H1 (cell line): ENCODE measurements at regions not wholly inside any gene's neighbourhood (a gene's known extent, or its start where the extent isn't known, plus 50 kb on each side); places are given as distances from the start of the nearest gene placed in this dataset.

Experiments used
- CTCF ChIA-PET: fragments of 300-600 bp; sonication (Branson Sonifier 250); formaldehyde crosslinking; loops from one replicate; lab custom pipeline; 2021; ENCODE audit not compliant: partially characterized antibody; lab: Charles Lee
- POLR2A ChIA-PET: fragments of 300-600 bp; sonication (Branson Sonifier 250); formaldehyde crosslinking; loops from one replicate; lab custom pipeline; 2021; ENCODE audit warnings: inconsistent platforms; ENCODE audit not compliant: partially characterized antibody; lab: Charles Lee
- DNase-seq, 2 experiments: peaks; one replicate each; pipeline versions ENCODE4 v3.0.0 to v3.0.0-alpha.2; 2010 to 2022; ENCODE audit warnings: low spot score in 2 of 2, low read depth in 1 of 2, mixed read lengths in 1 of 2
- FAIRE-seq: peaks from 2 replicates; lab custom pipeline; 2011; peaks lifted over from hg19 to GRCh38; lab: Jason Lieb, UNC
- H2AFZ ChIP-seq: 2 replicates; pipeline ENCODE4 v1.8.1; 2012; ENCODE audit warnings: low read length, inconsistent platforms
- H2AK5ac ChIP-seq: 2 replicates; pipeline ENCODE4 v1.6.1; 2013; ENCODE audit warnings: low read depth, low read length
- H2BK120ac ChIP-seq: replicated peaks from 2 replicates; pipeline ENCODE3; 2013; ENCODE audit warnings: low read depth, low read length, inconsistent platforms
- H2BK12ac ChIP-seq: 2 replicates; pipeline ENCODE4 v1.6.1; 2013; ENCODE audit warnings: low read depth, low read length
- H2BK15ac ChIP-seq: 2 replicates; pipeline ENCODE4 v1.6.1; 2013; ENCODE audit warnings: low read length
- H2BK20ac ChIP-seq: 2 replicates; pipeline ENCODE4 v1.6.1; 2013; ENCODE audit warnings: low read length
- H2BK5ac ChIP-seq: 2 replicates; pipeline ENCODE4 v1.6.1; 2013; ENCODE audit warnings: low read depth, low read length
- H3K14ac ChIP-seq: 2 replicates; pipeline ENCODE4 v1.6.1; 2013; ENCODE audit warnings: inconsistent platforms; ENCODE audit not compliant: insufficient read length
- H3K18ac ChIP-seq: 2 replicates; pipeline ENCODE4 v1.6.1; 2013; ENCODE audit warnings: low read length; ENCODE audit errors: extremely low read depth
- H3K23ac ChIP-seq: 2 replicates; pipeline ENCODE4 v1.6.1; 2013; ENCODE audit warnings: inconsistent platforms; ENCODE audit not compliant: insufficient read length
- H3K23me2 ChIP-seq: 2 replicates; pipeline ENCODE4 v1.6.1; 2013; ENCODE audit warnings: low read depth, low read length
- H3K27ac ChIP-seq: 2 replicates; pipeline ENCODE4 v1.6.1; 2011; ENCODE audit warnings: low read depth, low read length, inconsistent platforms
- H3K27me3 ChIP-seq, 4 experiments: replicated peaks in 1 of 4; 1 replicate in 1 of 4; 2 replicates in 3 of 4; pipeline versions ENCODE4 v1.6.1 to v1.8.1; 2011 to 2013; ENCODE audit warnings: low read length in 3 of 4, mild to moderate bottlenecking in 3 of 4, inconsistent platforms in 2 of 4, mixed read lengths in 2 of 4, moderate library complexity in 1 of 4; ENCODE audit not compliant: control insufficient read depth in 3 of 4, insufficient read depth in 3 of 4; ENCODE audit errors: extremely low read depth in 1 of 4
- H3K36me3 ChIP-seq, 4 experiments: 2 replicates each; pipeline versions ENCODE4 v1.6.1 to v1.8.1; 2011 to 2013; ENCODE audit warnings: mild to moderate bottlenecking in 4 of 4, low read length in 3 of 4, moderate library complexity in 2 of 4, control low read depth in 1 of 4, inconsistent platforms in 1 of 4; ENCODE audit not compliant: insufficient read depth in 4 of 4, control insufficient read depth in 2 of 4
- H3K4ac ChIP-seq: replicated peaks from 2 replicates; pipeline ENCODE3; 2013; ENCODE audit warnings: low read length, low read depth, mixed read lengths, inconsistent platforms; ENCODE audit not compliant: insufficient read length
- H3K4me1 ChIP-seq, 4 experiments: replicated peaks in 1 of 4; 1 replicate in 1 of 4; 2 replicates in 3 of 4; pipeline versions ENCODE4 v1.6.1 to v1.8.1; 2011 to 2013; ENCODE audit warnings: low read length in 3 of 4, inconsistent platforms in 2 of 4, mixed read lengths in 1 of 4; ENCODE audit not compliant: insufficient read depth in 4 of 4, control insufficient read depth in 3 of 4
- H3K4me2 ChIP-seq, 2 experiments: 2 replicates each; pipeline versions ENCODE4 v1.6.1 to v1.8.1; 2011 to 2013; ENCODE audit warnings: low read depth in 2 of 2, low read length in 2 of 2, control low read depth in 1 of 2, inconsistent platforms in 1 of 2, mild to moderate bottlenecking in 1 of 2; ENCODE audit not compliant: insufficient read depth in 1 of 2
- H3K4me3 ChIP-seq, 4 experiments: fragments of 200-600, 300-600 bp in 1 of 4; sonication (generic), shearing (Covaris generic), sonication (Bioruptor Twin) in 1 of 4; 2 replicates each; pipeline versions ENCODE4 v1.5.1 to v1.8.1; 2011 to 2016; ENCODE audit warnings: low read length in 4 of 4, low read depth in 3 of 4, control low read depth in 2 of 4, inconsistent platforms in 2 of 4, mild to moderate bottlenecking in 2 of 4, mixed read lengths in 1 of 4, moderate library complexity in 1 of 4; ENCODE audit not compliant: insufficient read depth in 2 of 4; ENCODE audit errors: extremely low read depth in 1 of 4
- H3K56ac ChIP-seq: replicated peaks from 2 replicates; pipeline ENCODE3; 2013; ENCODE audit warnings: low read depth, mild to moderate bottlenecking, mixed read lengths, low read length, inconsistent platforms; ENCODE audit not compliant: insufficient read length
- H3K79me1 ChIP-seq: 2 replicates; pipeline ENCODE4 v1.6.1; 2013; ENCODE audit warnings: low read depth, low read length, control low read depth
- H3K79me2 ChIP-seq, 2 experiments: 2 replicates each; pipeline versions ENCODE4 v1.6.1 to v1.8.1; 2012 to 2013; ENCODE audit warnings: low read length in 2 of 2, mild to moderate bottlenecking in 2 of 2, inconsistent platforms in 1 of 2; ENCODE audit not compliant: insufficient read depth in 2 of 2, control insufficient read depth in 1 of 2
- H3K9ac ChIP-seq, 4 experiments: replicated peaks in 1 of 4; 1 replicate in 1 of 4; 2 replicates in 3 of 4; pipeline versions ENCODE4 v1.6.1 to v1.8.1; 2011 to 2013; ENCODE audit warnings: low read depth in 3 of 4, low read length in 3 of 4, control low read depth in 2 of 4, mild to moderate bottlenecking in 2 of 4, moderate library complexity in 2 of 4, inconsistent platforms in 1 of 4; ENCODE audit errors: extremely low read depth in 1 of 4
- H3K9me3 ChIP-seq, 2 experiments: 2 replicates each; pipeline versions ENCODE4 v1.6.1 to v1.8.1; 2012 to 2013; ENCODE audit warnings: mild to moderate bottlenecking in 2 of 2, moderate library complexity in 2 of 2, control low read depth in 1 of 2, inconsistent platforms in 1 of 2, low read depth in 1 of 2, low read length in 1 of 2, mixed read lengths in 1 of 2; ENCODE audit not compliant: insufficient read depth in 2 of 2
- H4K20me1 ChIP-seq, 2 experiments: replicated peaks in 1 of 2; 2 replicates each; pipeline versions ENCODE3 to v1.8.1; 2011 to 2013; ENCODE audit warnings: inconsistent platforms in 2 of 2, low read length in 2 of 2, mild to moderate bottlenecking in 1 of 2; ENCODE audit not compliant: insufficient read depth in 2 of 2, control insufficient read depth in 1 of 2
- H4K5ac ChIP-seq: 2 replicates; pipeline ENCODE4 v1.6.1; 2013; ENCODE audit warnings: low read length, low read depth, mixed read lengths, inconsistent platforms; ENCODE audit not compliant: insufficient read length
- H4K8ac ChIP-seq: 2 replicates; pipeline ENCODE4 v1.8.0; 2013; ENCODE audit warnings: mild to moderate bottlenecking, moderate library complexity, low read length, inconsistent platforms; ENCODE audit not compliant: insufficient read depth; ENCODE audit errors: extremely low read depth
- H4K91ac ChIP-seq: replicated peaks from 2 replicates; pipeline ENCODE3; 2013; ENCODE audit warnings: low read length, mixed read lengths, inconsistent platforms; ENCODE audit not compliant: insufficient read length
- CREB1 ChIP-seq: IDR thresholded peaks from 2 replicates; pipeline ENCODE4 v1.6.1; 2012; ENCODE audit warnings: inconsistent platforms
- KDM5A ChIP-seq: fragments of 200-600 bp; IDR thresholded peaks from 2 replicates; pipeline ENCODE4 v1.7.1; 2012; ENCODE audit warnings: mild to moderate bottlenecking, low read length, inconsistent platforms, mixed read lengths
- MAFK ChIP-seq: IDR thresholded peaks from 2 replicates; pipeline ENCODE4 v1.6.1; 2012; ENCODE audit warnings: low read depth, mild to moderate bottlenecking, improper control_type of control experiment, low read length
- POLR2A ChIP-seq, 2 experiments: IDR thresholded peaks; 1 replicate in 1 of 2; 2 replicates in 1 of 2; pipeline ENCODE4 v1.6.1; 2011; ENCODE audit warnings: low read depth in 2 of 2, low read length in 2 of 2, mild to moderate bottlenecking in 2 of 2; ENCODE audit errors: control extremely low read depth in 1 of 2
- WGBS, 2 experiments: shearing (Covaris generic) in 1 of 2; methylation state at CpG; one replicate each; pipeline versions ENCODE4 v1.1.6 to v1.1.7; 2013 to 2015; ENCODE audit warnings: low lambda C conversion rate in 2 of 2, mixed read lengths in 2 of 2, inconsistent platforms in 1 of 2, low coverage in 1 of 2, missing lambda C conversion rate in 1 of 2; ENCODE audit not compliant: insufficient replicate concordance in 2 of 2, insufficient coverage in 1 of 2, insufficient read length in 1 of 2; ENCODE audit errors: extremely low coverage in 1 of 2, missing lambda C conversion rate in 1 of 2; 5-methylcytosine and 5-hydroxymethylcytosine counted together

GRCh38 chr4:178140326-178140915 is 698.2 kb upstream of the AGA start:
- Histone ChIP-seq H3K4me2 (no peak overlapping the region), H4K20me1 (no peaks in the 10 kb centered on the region), H3K4me3 (no peak overlapping the region), H2BK15ac (no peak overlapping the region), H3K23ac (no peak overlapping the region), H2BK12ac (no peak overlapping the region), H4K91ac (no peak overlapping the region), H4K8ac (no peak overlapping the region), H3K18ac (no peak overlapping the region), H3K27ac (no peak overlapping the region), H3K27me3 (no peaks in the 10 kb centered on the region), H2BK120ac (no peak overlapping the region), H2AK5ac (no peak overlapping the region), H2BK5ac (no peak overlapping the region), H3K4ac (no peak overlapping the region), H3K14ac (no peak overlapping the region), H3K56ac (no peak overlapping the region), H3K79me1 (no peaks in the 10 kb centered on the region), H3K79me2 (no peaks in the 10 kb centered on the region), H3K36me3 (no peaks in the 10 kb centered on the region; a peak in 1 of 8 replicates), H3K9me3 (peaks cover 0 to 5% of the 10 kb centered on the region in 2 experiments; a peak in 1 of 4 replicates), H2AFZ (no peak overlapping the region), H2BK20ac (no peak overlapping the region), H4K5ac (no peak overlapping the region), H3K4me1 (no peaks in the 10 kb centered on the region), H3K23me2 (no peaks in the 10 kb centered on the region), H3K9ac (no peak overlapping the region)
- FAIRE-seq (no peak), DNase-seq (no peak)
- WGBS, 2 experiments: 99% methylated on average over 11 of the region's 11 CpGs; no CpG with 5 or more reads in 1 of the 2 experiments
- POLR2A ChIA-PET: no interaction called here
- CTCF ChIA-PET: no interaction called here
- no peak for TF ChIP-seq MAFK
- TF ChIP-seq CREB1: no peak
- TF ChIP-seq POLR2A (IDR thresholded peaks at IDR 0.05; ENCODE audit: control extremely low read depth in 1 of 2, low read depth in 2 of 2, low read length in 2 of 2): no peak
- no peak for TF ChIP-seq KDM5A
